K562 (cell line): ENCODE measurements at regions not wholly inside any gene's neighbourhood (a gene's known extent, or its start where the extent isn't known, plus 50 kb on each side); places are given as distances from the start of the nearest gene placed in this dataset.

Experiments used
- ATAC-seq: fragments of 200-7000 bp; cut with Tn5 transposase; 3 replicates; pipeline ENCODE4 v1.9.1; 2020; ENCODE audit warnings: moderate library complexity
- BruUV-seq: library from RNA; stranded (reverse); fragments of 400-500 nt; replicated peaks from 2 replicates; lab custom pipeline; 2021; lab: Mats Ljungman, UMichigan
- CTCF ChIA-PET: fragments of 300-600 bp; formaldehyde crosslinking; extraction: SDS; loops from one replicate; lab custom pipeline; 2021; ENCODE audit warnings: low intra/inter-chr PET ratio; lab: Yijun Ruan, JAX
- POLR2A ChIA-PET: fragments of 300-600, 350-650 bp; sonication (Branson Sonifier 250); formaldehyde crosslinking; extraction: SDS; loops from one replicate; lab custom pipeline; 2021; ENCODE audit warnings: antibody characterized with exemption, inconsistent platforms; lab: Yijun Ruan, JAX
- DNase-seq, 4 experiments: peaks; one replicate each; pipeline versions ENCODE4 v3.0.0 to v3.0.0-alpha.2; 2011 to 2018; ENCODE audit warnings: low spot score in 3 of 4, mixed read lengths in 3 of 4; ENCODE audit errors: extremely low read depth in 1 of 4
- FAIRE-seq: peaks from 2 replicates; lab custom pipeline; 2011; peaks lifted over from hg19 to GRCh38; lab: Jason Lieb, UNC
- H2AFZ ChIP-seq: 2 replicates; pipeline ENCODE4 v1.6.0; 2011; ENCODE audit warnings: low read depth, low read length, control low read depth, inconsistent platforms
- H3K27ac ChIP-seq: fragments of 200-600 bp; 3 replicates; pipeline ENCODE4 v1.8.0; 2011; ENCODE audit warnings: low read depth, mild to moderate bottlenecking, control low read depth, inconsistent platforms, low read length, moderate library complexity, mixed read lengths; ENCODE audit errors: extremely low read depth
- H3K27me3 ChIP-seq, 2 experiments: fragments of 300-600 bp in 1 of 2; 2 replicates in 1 of 2; 3 replicates in 1 of 2; pipeline versions ENCODE4 v1.6.0 to v1.8.0; 2011; ENCODE audit warnings: inconsistent platforms in 2 of 2, low read length in 2 of 2, mild to moderate bottlenecking in 1 of 2, mixed read lengths in 1 of 2, moderate library complexity in 1 of 2; ENCODE audit not compliant: control insufficient read depth in 2 of 2, insufficient read depth in 2 of 2
- H3K36me3 ChIP-seq: fragments of 300-600 bp; 3 replicates; pipeline ENCODE4 v1.8.0; 2011; ENCODE audit warnings: mild to moderate bottlenecking, low read length, inconsistent platforms; ENCODE audit not compliant: control insufficient read depth, insufficient read depth
- H3K4me1 ChIP-seq, 2 experiments: fragments of 200-600 bp in 1 of 2; replicated peaks in 1 of 2; 2 replicates in 1 of 2; 3 replicates in 1 of 2; pipeline versions ENCODE4 v1.5.1 to v1.8.0; 2011; ENCODE audit warnings: inconsistent platforms in 2 of 2, low read length in 2 of 2, mild to moderate bottlenecking in 1 of 2, mixed read lengths in 1 of 2, moderate library complexity in 1 of 2; ENCODE audit not compliant: control insufficient read depth in 2 of 2, insufficient read depth in 2 of 2
- H3K4me2 ChIP-seq: 2 replicates; pipeline ENCODE4 v1.6.1; 2011; ENCODE audit warnings: low read length, control low read depth, inconsistent platforms, mixed read lengths; ENCODE audit not compliant: insufficient read depth
- H3K4me3 ChIP-seq: fragments of 200-600 bp; sonication (generic), shearing (Covaris generic); 2 replicates; pipeline ENCODE4 v1.5.1; 2016; ENCODE audit warnings: control low read depth, inconsistent platforms
- H3K79me2 ChIP-seq: fragments of 200-600 bp; 3 replicates; pipeline ENCODE4 v1.8.0; 2011; ENCODE audit warnings: low read length, inconsistent platforms; ENCODE audit not compliant: control insufficient read depth, insufficient read depth
- H3K9ac ChIP-seq, 2 experiments: 2 replicates each; pipeline versions ENCODE4 v1.6.0 to v1.6.1; 2011; ENCODE audit warnings: low read depth in 2 of 2, low read length in 2 of 2, control low read depth in 1 of 2, inconsistent platforms in 1 of 2, mild to moderate bottlenecking in 1 of 2, mixed read lengths in 1 of 2; ENCODE audit not compliant: insufficient read depth in 1 of 2
- H3K9me1 ChIP-seq: one replicate; pipeline ENCODE4 v1.6.0; 2011; ENCODE audit warnings: inconsistent platforms, mild to moderate bottlenecking, low read length, moderate library complexity; ENCODE audit not compliant: control insufficient read depth, insufficient read depth
- H3K9me3 ChIP-seq: replicated peaks from 2 replicates; pipeline ENCODE4 v1.5.1; 2011; ENCODE audit warnings: low read depth, low read length, inconsistent platforms; ENCODE audit not compliant: control insufficient read depth, insufficient read depth
- H4K20me1 ChIP-seq: replicated peaks from 2 replicates; pipeline ENCODE4 v1.6.1; 2011; ENCODE audit warnings: low read length, inconsistent platforms, mixed read lengths; ENCODE audit not compliant: control insufficient read depth, insufficient read depth
- BMI1 ChIP-seq: fragments of 150-350 bp; IDR thresholded peaks from 2 replicates; pipeline ENCODE4 v1.6.1; 2014; ENCODE audit warnings: low read length
- CREM ChIP-seq: IDR thresholded peaks from 2 replicates; pipeline ENCODE4 v1.6.1; 2014; ENCODE audit warnings: antibody characterized with exemption, low read depth
- EGR1 ChIP-seq: fragments of 450-650 bp; conservative IDR thresholded peaks from 2 replicates; pipeline ENCODE4 v1.6.1; 2017; ENCODE audit warnings: mild to moderate bottlenecking
- GABPB1 ChIP-seq: sonication (generic); formaldehyde crosslinking; IDR thresholded peaks from 2 replicates; pipeline ENCODE4 v1.8.0; 2022; ENCODE audit warnings: mild to moderate bottlenecking, missing genetic modification reagents
- GTF2A2 ChIP-seq: IDR thresholded peaks from 2 replicates; pipeline ENCODE4 v1.6.1; 2016; ENCODE audit warnings: mild to moderate bottlenecking, missing genetic modification characterization, missing compliant biosample characterization
- HNRNPL ChIP-seq: fragments of 200-400 bp; formaldehyde crosslinking; IDR thresholded peaks from 2 replicates; pipeline ENCODE4 v1.6.1; 2017; ENCODE audit warnings: low read depth, mild to moderate bottlenecking, low read length
- KLF6 ChIP-seq: fragments of 250-450 bp; sonication (Bioruptor Pico); IDR thresholded peaks from 2 replicates; pipeline ENCODE4 v1.4.0; 2020; ENCODE audit warnings: mild to moderate bottlenecking, moderate library complexity, borderline replicate concordance
- MCM2 ChIP-seq: fragments of 450-650 bp; IDR thresholded peaks from 2 replicates; pipeline ENCODE4 v1.6.1; 2017; ENCODE audit warnings: low read depth, mild to moderate bottlenecking
- MITF ChIP-seq: IDR thresholded peaks from 2 replicates; pipeline ENCODE4 v1.6.1; 2014; ENCODE audit warnings: antibody characterized with exemption
- MTA1 ChIP-seq: fragments of 450-650 bp; IDR thresholded peaks from 2 replicates; pipeline ENCODE4 v1.6.1; 2017; ENCODE audit warnings: borderline replicate concordance
- NCOA4 ChIP-seq: fragments of 450-650 bp; IDR thresholded peaks from 2 replicates; pipeline ENCODE4 v1.6.1; 2018; ENCODE audit warnings: mild to moderate bottlenecking; ENCODE audit not compliant: partially characterized antibody
- NCOR1 ChIP-seq: fragments of 450-650 bp; IDR thresholded peaks from 2 replicates; pipeline ENCODE4 v1.6.1; 2016; ENCODE audit warnings: mild to moderate bottlenecking, moderate library complexity
- PKNOX1 ChIP-seq: fragments of 450-650 bp; IDR thresholded peaks from 2 replicates; pipeline ENCODE4 v1.6.1; 2016
- SRF ChIP-seq, 2 experiments: fragments of 250-450, 450-650 bp in 1 of 2; sonication (Bioruptor Pico) in 1 of 2; sonication (generic) in 1 of 2; formaldehyde crosslinking; IDR thresholded peaks; 2 replicates each; pipeline versions ENCODE4 v1.5.0 to v1.5.1; 2020 to 2022; ENCODE audit warnings: mild to moderate bottlenecking in 1 of 2, missing genetic modification reagents in 1 of 2
- STAT5B ChIP-seq: fragments of 250-450 bp; sonication (Bioruptor Pico); IDR thresholded peaks from 2 replicates; pipeline ENCODE4 v1.8.0; 2021; ENCODE audit warnings: mild to moderate bottlenecking, inconsistent platforms
- TOE1 ChIP-seq, 2 experiments: fragments of 450-650 bp in 1 of 2; sonication (generic) in 1 of 2; formaldehyde crosslinking in 1 of 2; IDR thresholded peaks; 2 replicates each; pipeline versions ENCODE4 v1.7.1 to v1.8.0; 2016 to 2022; ENCODE audit warnings: borderline replicate concordance in 2 of 2, mild to moderate bottlenecking in 2 of 2, antibody characterized with exemption in 1 of 2, inconsistent platforms in 1 of 2, low read depth in 1 of 2, missing genetic modification reagents in 1 of 2, moderate library complexity in 1 of 2
- TSHZ1 ChIP-seq: fragments of 250-450 bp; sonication (Bioruptor Pico); IDR thresholded peaks from 2 replicates; pipeline ENCODE4 v1.4.0; 2020; ENCODE audit warnings: mild to moderate bottlenecking, moderate library complexity
- ZBTB7A ChIP-seq: IDR thresholded peaks from 2 replicates; pipeline ENCODE4 v1.6.1; 2011; ENCODE audit warnings: low read depth, mild to moderate bottlenecking, low read length, moderate library complexity, borderline replicate concordance; ENCODE audit not compliant: control insufficient read depth
- ZNF511 ChIP-seq: sonication (generic); formaldehyde crosslinking; IDR thresholded peaks from 2 replicates; pipeline ENCODE4 v1.8.0; 2022; ENCODE audit warnings: mild to moderate bottlenecking, missing genetic modification reagents
- WGBS: fragments of 100-300 bp; shearing (Covaris generic); methylation state at CpG from one replicate; pipeline ENCODE4 v1.1.6; 2016; ENCODE audit warnings: low coverage, mixed read lengths; ENCODE audit not compliant: insufficient coverage; ENCODE audit errors: missing lambda C conversion rate; 5-methylcytosine and 5-hydroxymethylcytosine counted together
- in situ Hi-C: fragments of 300-500 bp; cut with MboI; formaldehyde crosslinking; loops from 4 replicates; pipeline ENCODE4 v1.15.0; 2018; ENCODE audit warnings: inconsistent platforms, mixed read lengths
- intact Hi-C: fragments of 100-400 bp; cut with micrococcal nuclease; formaldehyde crosslinking; loops from 2 replicates; pipeline ENCODE4 v1.14.2; 2022

- FAIRE-seq: no peak
- Histone ChIP-seq H3K9me1 (no peaks in the 10 kb centered on the region), H3K36me3 (no peaks in the 10 kb centered on the region), H3K9me3 (no peaks in the 10 kb centered on the region), H3K9ac (no peak overlapping the region), H3K27me3 (no peaks in the 10 kb centered on the region), H3K79me2 (no peaks in the 10 kb centered on the region), H2AFZ (no peak overlapping the region), H3K27ac (no peak overlapping the region), H3K4me2 (no peak overlapping the region), H3K4me3 (no peak overlapping the region), H4K20me1 (no peaks in the 10 kb centered on the region), H3K4me1 (no peaks in the 10 kb centered on the region)
- POLR2A ChIA-PET: no interaction called here
- intact Hi-C loops: no loop called here
- no peak for DNase-seq
- 0% methylated on average over 1 of the region's 1 CpG for WGBS
- ATAC-seq: no peak
- CTCF ChIA-PET: no interaction called here
- in situ Hi-C loops: no loop called here
- no TSS peak for BruUV-seq
- TF ChIP-seq STAT5B (CRISPR knock-in tag) (no peak), GTF2A2 (no peak), SRF (CRISPR knock-in tag; IDR thresholded peaks at IDR 0.05) (no peak), EGR1 (no peak), TSHZ1 (CRISPR knock-in tag) (no peak), ZBTB7A (no peak), KLF6 (no peak), HNRNPL (no peak), NCOR1 (no peak), BMI1 (no peak), MCM2 (no peak), PKNOX1 (no peak), ZNF511 (no peak), GABPB1 (CRISPR knock-in tag) (no peak), MITF (no peak), NCOA4 (no peak), CREM (no peak), MTA1 (no peak), TOE1 (IDR thresholded peaks at IDR 0.05; ENCODE audit: borderline replicate concordance) (no peak), TOE1 (CRISPR knock-in tag; IDR thresholded peaks at IDR 0.05; ENCODE audit: borderline replicate concordance, low read depth) (no peak)
Measured at GRCh38 chr7:49371771-49372170, 401.7 kb upstream of the VWC2 start.
